GM18868 (cell line): ENCODE measurements at regions not wholly inside any gene's neighbourhood (a gene's known extent, or its start where the extent isn't known, plus 50 kb on each side); places are given as distances from the start of the nearest gene placed in this dataset.
"Not testable (repeated sequence)": the region's sequence is repeated elsewhere in the genome, so short reads cannot be mapped to it uniquely, and the experiment has no call there.

ENCODE experiments used
- ATAC-seq: cut with Tn5 transposase; IDR thresholded peaks from one replicate; pipeline ENCODE4 v1.9.1; 2021; ENCODE audit warnings: mild to moderate bottlenecking, moderate library complexity; ENCODE audit not compliant: unreplicated experiment

- ATAC-seq = no peak
These were observed 325.7 kb downstream of the DCDC2C start for GRCh38 chr2:4029081-4029480.

- no peak for ATAC-seq
These were observed 336.5 kb downstream of the DCDC2C start for GRCh38 chr2:4039896-4040295.

- peak; percentile 79 for ATAC-seq
These were observed 344.9 kb downstream of the DCDC2C start for GRCh38 chr2:4047961-4048891.

- no peak for ATAC-seq
These were observed 346.1 kb downstream of the DCDC2C start for GRCh38 chr2:4049463-4049862.

GRCh38 chr2:4053769-4054493, 350.6 kb downstream of the DCDC2C start:
- no peak for ATAC-seq

GRCh38 chr2:4066217-4066616, 362.8 kb downstream of the DCDC2C start:
- ATAC-seq = no peak

GRCh38 chr2:4073026-4073569, 369.7 kb downstream of the DCDC2C start:
- no peak for ATAC-seq

- no peak for ATAC-seq
These were observed 373.6 kb downstream of the DCDC2C start for GRCh38 chr2:4077017-4077416.

- no peak for ATAC-seq
These were observed 381.8 kb downstream of the DCDC2C start for GRCh38 chr2:4085186-4085585.

- ATAC-seq = no peak
These were observed 387.6 kb downstream of the DCDC2C start for GRCh38 chr2:4090668-4091630.

- ATAC-seq = no peak
These were observed 388.5 kb downstream of the DCDC2C start for GRCh38 chr2:4091869-4092268.

GRCh38 chr2:4094743-4095142, 391.4 kb downstream of the DCDC2C start:
- no peak for ATAC-seq

- no peak for ATAC-seq
These were observed 393.8 kb downstream of the DCDC2C start for GRCh38 chr2:4096978-4097766.

- no peak for ATAC-seq
These were observed 394.8 kb downstream of the DCDC2C start for GRCh38 chr2:4098137-4098536.

GRCh38 chr2:4101936-4102335, 398.6 kb downstream of the DCDC2C start:
- no peak for ATAC-seq

GRCh38 chr2:4107179-4107578, 403.8 kb downstream of the DCDC2C start:
- ATAC-seq = no peak

GRCh38 chr2:4110273-4110672, 406.9 kb downstream of the DCDC2C start:
- ATAC-seq = no peak

- not testable (repeated sequence) for ATAC-seq
These were observed 412.1 kb downstream of the DCDC2C start for GRCh38 chr2:4115435-4115834.

GRCh38 chr2:4122726-4123125, 419.4 kb downstream of the DCDC2C start:
- no peak for ATAC-seq

GRCh38 chr2:4130651-4131050, 427.3 kb downstream of the DCDC2C start:
- no peak for ATAC-seq
